ENCODE measurements at regions not wholly inside any gene's neighbourhood (a gene's known extent, or its start where the extent isn't known, plus 50 kb on each side); places are given as distances from the start of the nearest gene placed in this dataset.
A peak's percentile ranks its signal among the peaks of the same experiment; 100 is the strongest.

DNA sequence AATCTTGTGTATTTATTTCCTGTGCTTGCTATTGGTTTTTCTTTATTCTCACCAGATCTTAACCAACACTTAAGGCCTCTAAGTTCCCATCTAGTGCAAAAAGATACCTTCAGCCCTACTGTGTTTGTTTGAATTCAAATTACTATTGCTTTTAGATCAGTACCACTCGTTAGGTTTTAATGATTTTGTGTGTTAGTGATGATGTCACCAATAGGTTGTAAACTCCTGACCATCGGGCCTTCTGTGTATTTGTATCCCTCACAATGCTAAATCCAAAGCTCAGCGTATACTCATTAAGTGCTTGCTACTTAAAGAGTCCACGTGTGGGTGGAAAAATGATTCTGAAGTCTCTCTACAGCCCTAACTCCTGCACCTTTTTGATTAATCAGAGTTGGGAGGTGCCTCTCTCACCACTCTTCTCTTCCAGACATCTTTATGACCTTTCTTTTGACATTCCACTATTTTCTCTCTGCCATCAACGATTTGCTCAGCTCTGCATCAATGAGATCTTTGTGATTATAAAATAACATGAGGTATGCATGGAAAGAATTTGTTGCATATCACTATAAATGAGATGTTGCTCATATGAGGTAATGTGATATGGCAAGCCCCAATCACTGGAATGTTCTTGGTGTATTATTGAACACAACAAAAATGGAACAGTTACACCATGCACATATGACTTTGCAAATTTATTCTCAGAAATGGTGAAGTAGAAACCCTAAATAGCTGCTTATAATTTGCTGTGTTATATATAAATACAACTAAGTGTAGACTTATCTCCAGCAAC is 55.1 kb upstream of the LAMA2 start:
- DNase-seq (ENCODE audit: low read depth, low spot score): no peak

- DNase-seq (ENCODE audit: low read depth, low spot score): no peak
Measured at GRCh38 chr6:128826606-128827005, 56.3 kb upstream of the LAMA2 start.

DNA sequence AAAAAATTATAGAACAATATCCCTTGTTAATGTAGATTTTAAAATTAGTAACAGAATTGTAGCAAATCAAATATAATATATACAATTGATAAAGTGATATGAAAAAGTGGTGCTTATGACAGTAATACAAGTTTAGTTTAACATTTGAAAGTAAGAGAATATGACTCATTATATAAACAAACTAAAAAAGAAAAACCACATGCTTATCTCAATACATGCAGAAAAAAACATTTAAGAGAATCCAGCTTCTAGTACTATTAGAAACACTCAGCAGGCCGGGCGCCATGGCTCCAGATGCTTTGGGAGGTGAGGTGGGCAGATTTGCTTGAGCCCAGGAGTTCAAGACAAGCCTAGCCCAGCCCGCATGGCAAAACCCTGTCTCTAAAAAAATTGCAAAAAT is 60.7 kb upstream of the LAMA2 start:
- peak; percentile 16 for DNase-seq (ENCODE audit: low read depth, low spot score)

GRCh38 chr6:128821116-128821515 is 61.8 kb upstream of the LAMA2 start:
- no peak for DNase-seq (ENCODE audit: low read depth, low spot score)

DNA sequence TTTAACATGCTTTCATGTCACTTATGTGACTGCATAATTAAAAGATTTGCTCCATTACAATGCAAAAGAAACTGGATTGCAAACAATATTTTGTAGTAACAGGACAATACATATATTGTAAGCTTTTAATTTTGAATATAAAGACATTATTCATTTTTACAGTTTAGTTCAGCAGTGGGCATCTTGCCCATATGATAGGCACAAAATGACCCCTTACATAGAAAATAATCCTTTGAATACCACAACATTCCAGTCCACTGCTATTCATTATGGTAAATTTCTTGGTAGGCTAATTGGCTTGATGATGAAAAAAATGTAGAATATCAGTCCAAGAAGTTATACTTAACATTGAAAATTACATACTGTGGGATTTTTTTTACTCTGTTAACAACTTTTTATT is 74.1 kb upstream of the LAMA2 start:
- no peak for DNase-seq (ENCODE audit: low read depth, low spot score)

DNA sequence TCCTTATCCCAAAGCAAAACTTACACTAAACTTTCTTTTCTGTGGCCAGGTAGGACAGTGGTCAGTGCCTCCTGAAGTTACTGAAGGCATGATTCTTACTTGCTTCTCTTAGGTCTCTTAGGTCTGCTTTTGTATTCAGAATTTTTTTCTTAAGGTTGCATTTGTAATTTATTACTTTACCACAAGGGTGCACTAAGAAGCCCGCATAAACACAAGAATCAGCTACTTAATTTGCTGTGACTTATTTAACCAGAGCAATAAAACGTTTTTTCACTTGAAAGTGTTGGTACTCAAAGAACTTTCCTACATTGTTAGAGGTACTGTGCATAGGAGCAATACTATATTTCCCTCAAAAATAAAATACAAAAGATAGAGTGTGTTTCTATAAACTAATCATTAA is 75.4 kb upstream of the LAMA2 start:
- peak; percentile 54 for DNase-seq (ENCODE audit: low read depth, low spot score)

DNA sequence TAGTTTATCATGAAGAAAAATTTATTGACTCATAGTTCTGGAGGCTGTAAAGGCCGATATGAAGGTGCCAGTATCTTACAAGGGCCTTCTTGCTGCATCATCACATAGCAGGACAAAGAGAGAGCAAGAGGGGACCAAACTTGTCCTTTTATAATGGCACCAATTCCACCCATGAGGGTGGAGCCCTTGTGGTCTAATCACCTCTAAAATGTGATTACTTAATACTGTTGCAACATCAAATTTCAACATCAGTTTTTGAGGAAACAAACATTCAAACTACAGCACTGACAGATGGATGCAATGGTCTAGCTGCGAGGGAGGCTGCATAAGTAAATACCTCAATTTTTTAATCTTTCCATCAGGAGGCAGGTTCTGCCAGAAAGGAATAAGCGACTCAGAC is 76.7 kb upstream of the LAMA2 start:
- no peak for DNase-seq (ENCODE audit: low read depth, low spot score)

DNA sequence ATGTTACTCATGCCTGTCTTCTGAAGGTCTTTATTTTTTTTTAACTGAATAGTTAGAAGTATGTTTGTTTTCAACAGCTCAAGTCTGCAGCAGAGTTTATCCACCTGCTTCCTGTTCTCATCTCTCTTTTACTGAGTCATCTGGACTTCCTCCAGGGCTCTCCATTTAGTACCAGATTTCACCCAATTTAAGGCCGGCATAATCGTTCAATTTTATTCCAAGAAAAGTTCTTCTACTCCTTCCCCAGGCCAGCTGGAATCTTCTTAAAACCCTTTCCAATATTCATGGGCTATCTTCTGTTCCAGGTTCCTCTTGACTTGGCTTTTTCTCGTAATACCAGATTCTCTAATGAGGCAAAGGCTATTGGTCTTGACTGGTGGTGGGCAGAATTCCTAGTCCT is 79.0 kb upstream of the LAMA2 start:
- DNase-seq (ENCODE audit: low read depth, low spot score): peak; percentile 51

DNA sequence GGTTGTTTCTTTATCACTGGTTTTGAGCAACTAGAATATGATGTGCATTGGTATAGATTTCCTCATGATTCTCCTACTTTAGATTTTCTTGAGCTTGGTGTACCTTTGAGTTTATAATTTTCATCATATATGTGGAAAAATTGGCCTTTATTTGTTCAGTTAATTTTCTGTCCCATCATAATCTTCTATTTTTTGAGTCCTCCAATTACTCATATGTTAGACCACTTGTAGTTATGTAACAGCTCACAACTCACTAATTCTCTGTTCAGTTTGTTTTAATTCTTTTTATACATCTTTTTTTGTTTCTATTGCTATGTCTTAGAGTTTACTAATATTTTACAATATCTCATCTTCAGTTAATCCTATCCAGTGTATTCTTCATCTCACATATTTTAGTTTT is 81.3 kb upstream of the LAMA2 start:
- DNase-seq (ENCODE audit: low read depth, low spot score): no peak

DNA sequence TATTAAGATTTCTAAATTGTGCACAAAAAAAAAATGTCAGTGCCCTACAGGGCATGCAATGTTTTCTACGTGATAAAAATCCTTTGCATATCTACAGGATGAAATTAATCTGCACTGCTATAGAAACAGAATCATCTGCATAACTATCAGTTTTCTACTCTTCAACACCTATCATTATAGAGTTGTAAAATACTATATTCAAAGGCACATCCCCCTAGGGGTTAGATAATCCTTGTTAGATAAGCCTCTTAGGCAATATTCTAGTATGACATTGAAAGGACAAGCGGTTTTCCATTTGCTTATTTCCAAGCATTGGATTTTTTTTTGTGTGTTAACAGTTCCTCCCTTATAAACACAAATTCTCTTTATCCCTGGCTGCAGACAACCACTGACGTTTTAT is 98.7 kb upstream of the LAMA2 start:
- no peak for DNase-seq (ENCODE audit: low read depth, low spot score)

GRCh38 chr6:128768187-128768586 is 114.8 kb upstream of the LAMA2 start:
- DNase-seq (ENCODE audit: low read depth, low spot score): no peak

GRCh38 chr6:128767705-128768104 is 115.2 kb upstream of the LAMA2 start:
- DNase-seq (ENCODE audit: low read depth, low spot score): no peak

- DNase-seq (ENCODE audit: low read depth, low spot score): no peak
Measured at GRCh38 chr6:128767150-128767549, 115.8 kb upstream of the LAMA2 start.

DNA sequence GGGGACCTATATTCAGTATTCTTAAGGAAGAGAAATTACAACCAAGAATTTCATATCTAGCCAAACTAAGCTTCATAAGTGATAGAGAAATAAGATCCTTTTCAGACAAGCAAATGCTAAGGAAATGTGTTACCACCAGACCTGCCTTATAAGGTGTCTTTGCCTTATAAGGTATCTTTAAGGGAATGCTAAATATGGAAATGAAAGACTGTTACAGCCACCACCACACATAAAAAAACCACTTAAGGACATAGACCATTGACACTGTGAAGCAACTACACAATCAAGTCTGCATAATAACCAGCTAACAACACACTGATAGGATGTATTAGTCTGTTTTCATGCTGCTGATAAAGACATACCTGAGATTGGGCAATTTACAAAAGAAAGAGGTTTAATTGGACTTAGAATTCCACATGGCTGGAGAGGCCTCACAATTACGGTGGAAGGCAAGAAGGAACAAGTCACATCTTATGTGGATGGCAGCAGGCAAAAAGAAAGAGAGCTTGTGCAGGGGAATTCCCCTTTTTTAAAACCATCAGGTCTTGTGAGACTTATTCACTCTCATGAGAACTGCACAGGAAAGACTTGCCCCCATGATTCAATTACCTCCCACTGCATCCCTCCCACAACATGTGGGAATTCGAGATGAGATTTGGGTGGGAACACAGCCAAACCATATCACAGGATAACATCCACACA is 119.2 kb upstream of the LAMA2 start:
- DNase-seq (ENCODE audit: low read depth, low spot score): no peak

- no peak for DNase-seq (ENCODE audit: low read depth, low spot score)
Measured at GRCh38 chr6:128759901-128760300, 123.0 kb upstream of the LAMA2 start.

GRCh38 chr6:128759447-128759846 is 123.5 kb upstream of the LAMA2 start:
- DNase-seq (ENCODE audit: low read depth, low spot score): no peak

GRCh38 chr6:128757961-128758360 is 125.0 kb upstream of the LAMA2 start:
- no peak for DNase-seq (ENCODE audit: low read depth, low spot score)

DNA sequence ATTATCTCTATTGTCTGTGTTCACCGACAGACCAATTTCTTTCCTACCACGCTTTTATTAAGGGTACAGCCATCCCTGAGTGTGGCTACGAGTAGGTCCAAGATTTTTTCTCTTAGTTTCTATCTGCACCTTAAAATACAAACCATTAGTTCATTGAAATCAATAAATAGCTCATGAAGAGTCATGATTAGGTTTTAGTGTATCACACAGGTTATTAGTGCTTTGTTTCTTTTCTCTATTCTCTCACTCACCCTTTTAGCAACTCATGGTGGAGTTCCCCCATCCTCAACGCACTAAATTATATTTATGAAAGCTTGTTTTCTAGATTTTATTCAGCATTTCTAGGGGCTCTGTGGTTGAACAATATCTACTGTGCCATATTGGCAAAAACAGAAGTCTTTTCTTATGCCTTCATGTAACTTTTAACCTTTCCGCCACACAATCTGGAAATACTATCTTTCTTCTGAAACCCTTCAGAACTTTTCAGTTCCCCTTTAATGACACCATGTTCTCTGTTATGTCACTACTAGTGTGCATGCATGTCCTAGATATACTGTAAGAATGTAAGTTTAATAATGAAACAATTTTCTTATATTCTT is 128.2 kb upstream of the LAMA2 start:
- no peak for DNase-seq (ENCODE audit: low read depth, low spot score)

GRCh38 chr6:128743974-128744765 is 138.8 kb upstream of the LAMA2 start:
- DNase-seq (ENCODE audit: low read depth, low spot score): peak; percentile 3

- no peak for DNase-seq (ENCODE audit: low read depth, low spot score)
Measured at GRCh38 chr6:128742900-128743299, 140.0 kb upstream of the LAMA2 start.

DNA sequence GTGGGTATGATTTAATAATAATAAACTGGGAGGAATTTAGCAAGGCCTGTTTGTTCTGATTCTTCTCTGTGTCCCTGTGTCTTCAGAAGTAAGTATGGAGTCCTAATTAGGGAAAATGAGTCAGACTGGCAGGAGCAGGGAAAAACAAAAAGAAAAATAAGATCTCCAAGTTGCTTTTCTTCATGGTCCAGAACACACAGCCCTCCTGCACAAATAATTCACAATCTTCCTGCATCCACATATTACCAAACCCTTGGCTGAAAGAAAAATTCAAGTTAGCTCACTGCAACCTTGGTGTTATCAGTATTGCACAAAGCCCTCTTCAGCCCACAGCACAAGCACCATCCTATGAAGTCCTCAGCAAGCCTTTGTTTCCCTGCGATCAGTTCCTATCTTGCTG is 142.0 kb upstream of the LAMA2 start:
- no peak for DNase-seq (ENCODE audit: low read depth, low spot score)

DNA sequence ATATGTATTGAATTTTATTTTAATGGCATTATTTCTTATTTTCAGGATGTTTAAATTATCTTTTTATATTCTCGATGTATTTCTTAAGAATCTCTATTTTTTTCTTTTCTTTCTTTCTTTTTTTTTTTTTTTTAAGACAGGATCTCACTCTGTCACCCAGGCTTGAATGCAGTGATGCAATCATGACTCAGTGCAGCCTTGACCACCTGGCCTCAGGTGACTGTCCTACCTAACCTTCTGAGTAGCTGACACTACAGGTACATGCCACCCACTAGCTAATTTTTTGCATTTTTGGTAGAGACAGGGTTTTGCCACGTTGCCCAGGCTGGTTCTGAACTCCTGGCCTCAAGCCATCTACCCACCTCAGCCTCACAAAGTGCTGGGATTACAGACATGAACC is 143.8 kb upstream of the LAMA2 start:
- no peak for DNase-seq (ENCODE audit: low read depth, low spot score)
